ENCODE measurements at regions not wholly inside any gene's neighbourhood (a gene's known extent, or its start where the extent isn't known, plus 50 kb on each side); places are given as distances from the start of the nearest gene placed in this dataset.

DNA sequence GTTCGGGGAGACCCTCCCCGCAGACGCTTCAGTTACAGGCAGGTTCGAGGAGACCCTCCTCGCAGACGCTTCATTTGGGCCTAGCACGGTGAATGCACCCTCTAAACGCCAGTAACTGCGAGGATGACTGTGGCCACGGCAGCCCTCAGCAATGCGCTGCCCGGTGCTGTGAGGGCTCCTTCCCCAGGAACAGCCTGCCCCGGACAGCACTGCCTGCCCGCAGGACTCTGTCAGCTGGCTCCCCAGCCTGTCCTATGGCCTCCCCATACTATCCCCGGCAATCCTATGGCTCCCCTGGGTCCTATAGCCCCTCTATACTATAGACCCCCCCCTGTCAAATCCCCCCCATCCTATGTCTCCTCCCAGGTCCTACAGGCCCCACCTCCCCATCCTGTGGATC, 238.9 kb downstream of the RBFOX3 start:
- Histone ChIP-seq H3K36me3 (replicated peaks in 1 of 2; ENCODE audit: insufficient read depth in 1 of 2, low read depth in 2 of 2) (no peaks in the 10 kb centered on the region), H3K27me3 (no peaks in the 10 kb centered on the region), H3K27ac (no peak overlapping the region), H3K9me3 (no peaks in the 10 kb centered on the region), H3K4me3 (no peak overlapping the region), H3K4me1 (no peaks in the 10 kb centered on the region)
- TF ChIP-seq, protein P1, sequence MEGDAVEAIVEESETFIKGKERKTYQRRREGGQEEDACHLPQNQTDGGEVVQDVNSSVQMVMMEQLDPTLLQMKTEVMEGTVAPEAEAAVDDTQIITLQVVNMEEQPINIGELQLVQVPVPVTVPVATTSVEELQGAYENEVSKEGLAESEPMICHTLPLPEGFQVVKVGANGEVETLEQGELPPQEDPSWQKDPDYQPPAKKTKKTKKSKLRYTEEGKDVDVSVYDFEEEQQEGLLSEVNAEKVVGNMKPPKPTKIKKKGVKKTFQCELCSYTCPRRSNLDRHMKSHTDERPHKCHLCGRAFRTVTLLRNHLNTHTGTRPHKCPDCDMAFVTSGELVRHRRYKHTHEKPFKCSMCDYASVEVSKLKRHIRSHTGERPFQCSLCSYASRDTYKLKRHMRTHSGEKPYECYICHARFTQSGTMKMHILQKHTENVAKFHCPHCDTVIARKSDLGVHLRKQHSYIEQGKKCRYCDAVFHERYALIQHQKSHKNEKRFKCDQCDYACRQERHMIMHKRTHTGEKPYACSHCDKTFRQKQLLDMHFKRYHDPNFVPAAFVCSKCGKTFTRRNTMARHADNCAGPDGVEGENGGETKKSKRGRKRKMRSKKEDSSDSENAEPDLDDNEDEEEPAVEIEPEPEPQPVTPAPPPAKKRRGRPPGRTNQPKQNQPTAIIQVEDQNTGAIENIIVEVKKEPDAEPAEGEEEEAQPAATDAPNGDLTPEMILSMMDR (IDR thresholded peaks at IDR 0.05) = no peak
- no peak for TF ChIP-seq POLR2A (IDR thresholded peaks at IDR 0.05)
- 33 to 56% methylated on average over 5 to 15 of the region's 15 CpGs for WGBS, 2 donors
- intact Hi-C loops (cut with DNase I) = no loop called here
- DNase-seq (no peak), ATAC-seq (no peak)

DNA sequence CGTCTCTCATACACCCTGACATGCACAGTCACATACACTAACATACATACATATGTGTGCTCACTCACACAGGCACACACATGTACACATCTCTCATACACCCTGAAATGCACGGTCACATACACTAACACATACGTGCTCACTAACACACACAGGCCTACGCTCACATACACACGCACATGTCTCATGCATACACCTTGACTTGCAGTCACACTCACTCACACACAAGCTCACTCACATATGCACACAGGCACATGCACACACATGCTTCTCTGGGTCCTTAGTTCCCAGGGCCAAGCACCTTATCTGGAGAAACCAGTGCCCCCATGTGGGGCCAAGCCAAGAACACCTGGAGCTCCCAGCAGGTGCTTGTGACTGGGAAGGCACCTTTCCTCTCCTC, 240.3 kb downstream of the RBFOX3 start:
- ATAC-seq (no peak), DNase-seq (no peak)
- Histone ChIP-seq H3K4me1 (no peaks in the 10 kb centered on the region), H3K27me3 (no peaks in the 10 kb centered on the region), H3K27ac (no peak overlapping the region), H3K4me3 (no peak overlapping the region), H3K9me3 (no peaks in the 10 kb centered on the region), H3K36me3 (replicated peaks in 1 of 2; ENCODE audit: insufficient read depth in 1 of 2, low read depth in 2 of 2) (no peaks in the 10 kb centered on the region)
- no peak for TF ChIP-seq POLR2A (IDR thresholded peaks at IDR 0.05)
- TF ChIP-seq, protein P1 (IDR thresholded peaks at IDR 0.05) = no peak
- 55 to 77% methylated on average over 5 of the region's 5 CpGs for WGBS, 2 donors
- intact Hi-C loops (cut with DNase I) = no loop called here

DNA sequence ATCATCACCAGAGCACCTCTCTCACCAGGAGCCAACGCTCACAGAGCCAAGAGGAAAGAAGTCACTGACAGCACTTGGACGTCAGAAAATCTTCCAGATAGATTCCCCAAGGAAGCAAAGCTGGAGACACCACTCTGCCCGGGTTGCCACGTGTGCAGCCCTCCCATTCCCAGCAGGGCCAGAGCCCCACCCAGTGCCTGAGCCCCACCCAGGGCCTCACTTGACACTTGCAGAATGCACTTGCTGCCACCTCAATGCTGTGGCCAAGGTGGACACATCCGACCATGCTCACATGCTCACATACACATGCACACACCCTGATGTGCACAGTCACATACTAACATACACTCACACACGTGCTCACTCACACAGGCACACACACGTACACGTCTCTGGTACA, 240.7 kb downstream of the RBFOX3 start:
- no peak overlapping the region for H3K4me3 ChIP-seq
- intact Hi-C loops (cut with DNase I) = no loop called here
- ATAC-seq (no peak), DNase-seq (no peak)
- no peaks in the 10 kb centered on the region for H3K36me3 ChIP-seq (replicated peaks in 1 of 2; ENCODE audit: insufficient read depth in 1 of 2, low read depth in 2 of 2)
- H3K27me3 ChIP-seq = no peaks in the 10 kb centered on the region
- H3K4me1 ChIP-seq = no peaks in the 10 kb centered on the region
- H3K27ac ChIP-seq = no peak overlapping the region
- TF ChIP-seq, protein P1 (IDR thresholded peaks at IDR 0.05) = no peak
- TF ChIP-seq POLR2A (IDR thresholded peaks at IDR 0.05) = no peak
- WGBS, 2 donors = 57 to 69% methylated on average over 8 of the region's 8 CpGs
- H3K9me3 ChIP-seq = no peaks in the 10 kb centered on the region

DNA sequence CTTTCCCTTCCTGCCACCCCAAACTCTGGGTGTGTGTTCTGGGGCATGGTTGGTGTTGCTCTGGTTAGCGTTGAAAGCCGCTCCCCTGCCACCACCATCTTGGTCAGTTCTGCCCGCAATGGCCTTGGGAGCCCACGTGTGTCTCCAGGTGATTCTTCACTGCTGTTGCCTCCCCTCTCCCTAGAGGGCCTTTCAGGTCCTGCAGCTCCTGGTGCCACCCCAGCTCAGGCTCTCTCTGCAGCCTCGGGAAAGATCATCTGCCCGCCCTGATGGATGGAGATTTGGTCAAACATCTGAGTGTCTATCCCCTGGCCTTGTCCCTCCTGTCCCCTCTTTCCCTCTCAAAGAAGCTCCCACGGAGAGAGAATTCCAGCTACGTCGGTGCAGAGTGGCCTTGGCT, 241.3 kb downstream of the RBFOX3 start:
- no peak for DNase-seq
- H3K27me3 ChIP-seq = no peaks in the 10 kb centered on the region
- no peak for TF ChIP-seq POLR2A (IDR thresholded peaks at IDR 0.05)
- TF ChIP-seq, protein P1 (IDR thresholded peaks at IDR 0.05) = no peak
- H3K27ac ChIP-seq = no peak overlapping the region
- intact Hi-C loops (cut with DNase I) = no loop called here
- H3K4me3 ChIP-seq = no peak overlapping the region
- no peaks in the 10 kb centered on the region for H3K36me3 ChIP-seq (replicated peaks in 1 of 2; ENCODE audit: insufficient read depth in 1 of 2, low read depth in 2 of 2)
- 50 to 51% methylated on average over 3 to 9 of the region's 9 CpGs for WGBS, 2 donors
- ATAC-seq = no peak
- no peaks in the 10 kb centered on the region for H3K9me3 ChIP-seq
- H3K4me1 ChIP-seq = no peaks in the 10 kb centered on the region

DNA sequence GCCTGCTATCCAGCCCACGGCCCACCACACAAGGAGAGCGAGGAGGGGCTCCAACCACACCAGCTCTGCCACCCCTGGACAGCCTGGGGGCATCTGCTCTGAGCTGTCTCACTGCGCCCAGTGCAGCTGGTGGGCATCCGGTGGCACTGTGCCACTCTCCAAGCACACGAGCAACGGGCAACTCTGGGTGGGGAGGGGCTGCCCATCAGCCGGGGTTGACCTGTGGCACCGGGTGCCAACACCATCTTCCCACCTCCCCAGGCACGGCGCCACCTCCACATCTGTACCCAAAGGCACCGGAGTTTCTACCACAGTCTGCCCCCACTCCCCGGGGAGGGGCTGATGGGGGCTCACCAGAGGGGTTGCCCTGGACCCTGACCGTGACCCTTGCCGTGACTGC, 241.8 kb downstream of the RBFOX3 start:
- Histone ChIP-seq H3K27ac (no peak overlapping the region), H3K27me3 (no peaks in the 10 kb centered on the region)
- ATAC-seq = no peak

More for the DNA sequence above, 241.8 kb downstream of the RBFOX3 start:
- DNase-seq = no peak
- Histone ChIP-seq H3K36me3 (replicated peaks in 1 of 2; ENCODE audit: insufficient read depth in 1 of 2, low read depth in 2 of 2) (no peaks in the 10 kb centered on the region), H3K4me3 (no peak overlapping the region), H3K4me1 (no peaks in the 10 kb centered on the region), H3K9me3 (no peaks in the 10 kb centered on the region)
- no peak for TF ChIP-seq POLR2A (IDR thresholded peaks at IDR 0.05)
- TF ChIP-seq, protein P1 (IDR thresholded peaks at IDR 0.05) = no peak
- intact Hi-C loops (cut with DNase I) = no loop called here
- WGBS, 2 donors = 40 to 72% methylated on average over 1 to 14 of the region's 14 CpGs

All from body of pancreas (tissue), 4 donors.